D341Med (cell line): ENCODE measurements at regions not wholly inside any gene's neighbourhood (a gene's known extent, or its start where the extent isn't known, plus 50 kb on each side); places are given as distances from the start of the nearest gene placed in this dataset.

Experiments
- DNase-seq: peaks from one replicate; pipeline ENCODE4 v3.0.0; 2012; ENCODE audit warnings: low spot score

DNA sequence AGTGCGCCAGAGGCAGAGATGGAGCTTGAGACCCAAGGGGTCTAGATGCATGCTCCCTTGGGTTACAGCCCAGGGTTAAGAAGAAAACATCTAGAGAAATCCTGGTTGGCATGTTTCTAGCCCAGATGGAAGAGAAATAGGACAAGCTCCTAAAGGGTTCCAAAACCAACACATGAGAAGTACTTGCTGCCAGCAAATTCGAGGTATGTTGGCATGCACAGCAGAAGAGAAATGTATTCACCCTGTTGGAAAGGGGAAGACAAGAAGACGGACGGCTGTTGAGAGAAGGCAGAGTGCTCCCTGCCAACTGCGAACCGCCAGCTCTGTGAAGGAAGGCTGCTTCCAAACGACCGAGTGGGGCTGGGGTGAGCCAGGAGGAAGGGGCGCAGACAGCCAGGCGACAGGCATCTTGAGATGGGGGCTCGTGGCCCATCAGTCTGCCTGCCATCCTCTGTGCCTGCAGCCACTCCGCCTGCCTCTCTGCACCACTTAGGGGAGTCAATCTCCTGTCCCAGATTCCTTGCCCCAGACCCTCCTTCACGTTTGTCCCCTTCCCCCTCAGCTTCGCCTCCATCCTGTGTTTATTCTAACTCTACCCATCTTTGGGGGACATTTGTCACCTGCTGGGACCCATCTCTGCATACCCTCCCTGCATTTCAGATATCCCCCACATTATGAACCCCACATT, 249.2 kb downstream of the CDC5L start:
- no peak for DNase-seq

DNA sequence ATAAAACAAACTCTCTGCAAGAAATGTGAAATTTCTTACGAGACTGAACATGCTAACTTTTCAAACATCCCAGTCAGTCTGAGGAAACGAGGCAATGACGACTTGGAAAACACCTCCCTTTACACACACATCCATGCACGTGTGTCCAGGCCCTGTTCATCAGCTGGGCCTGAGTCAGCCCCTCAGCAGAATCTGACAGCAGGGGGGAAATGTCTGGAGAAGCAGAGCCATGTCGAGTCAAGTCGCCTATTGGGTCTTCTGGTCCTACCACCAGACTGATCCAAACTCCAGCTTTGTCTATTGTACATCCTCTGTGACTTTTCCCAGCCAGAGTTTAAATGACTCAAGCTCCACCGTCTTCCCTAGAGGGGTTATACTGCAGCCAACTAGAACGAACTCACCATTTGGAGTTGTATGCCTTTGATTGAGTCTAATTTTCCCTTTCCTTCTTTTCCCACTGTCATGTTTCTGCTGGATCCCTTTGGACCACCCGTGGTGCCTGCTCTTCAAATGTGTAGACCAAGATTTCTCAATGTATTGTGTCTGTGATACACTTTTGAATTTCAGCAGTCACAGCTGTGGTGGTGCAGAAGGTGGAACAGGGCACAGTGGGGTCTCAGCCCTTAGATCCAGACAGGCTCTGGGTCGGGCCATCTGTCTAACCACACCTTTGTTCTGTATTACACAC, 254.0 kb downstream of the CDC5L start:
- DNase-seq, result no peak

DNA sequence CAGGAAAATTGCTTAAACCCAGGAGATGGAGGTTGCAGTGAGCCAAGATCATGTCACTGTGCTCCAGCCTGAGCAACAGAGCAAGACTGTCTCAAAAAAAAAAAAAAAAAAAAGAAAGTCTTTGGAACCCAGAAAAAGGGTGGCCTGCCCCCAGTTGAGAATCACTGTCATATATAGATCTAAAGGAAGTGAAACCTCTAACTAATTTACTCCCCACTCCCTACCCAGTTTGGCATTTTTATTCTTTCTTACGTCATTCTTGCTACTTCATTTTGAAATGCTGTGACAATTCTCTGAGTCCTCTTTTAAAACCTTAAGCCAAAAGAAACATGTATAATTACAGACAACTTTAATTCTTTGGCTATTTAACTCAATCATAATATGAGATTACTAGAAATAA, 254.8 kb downstream of the CDC5L start:
- no peak for DNase-seq

DNA sequence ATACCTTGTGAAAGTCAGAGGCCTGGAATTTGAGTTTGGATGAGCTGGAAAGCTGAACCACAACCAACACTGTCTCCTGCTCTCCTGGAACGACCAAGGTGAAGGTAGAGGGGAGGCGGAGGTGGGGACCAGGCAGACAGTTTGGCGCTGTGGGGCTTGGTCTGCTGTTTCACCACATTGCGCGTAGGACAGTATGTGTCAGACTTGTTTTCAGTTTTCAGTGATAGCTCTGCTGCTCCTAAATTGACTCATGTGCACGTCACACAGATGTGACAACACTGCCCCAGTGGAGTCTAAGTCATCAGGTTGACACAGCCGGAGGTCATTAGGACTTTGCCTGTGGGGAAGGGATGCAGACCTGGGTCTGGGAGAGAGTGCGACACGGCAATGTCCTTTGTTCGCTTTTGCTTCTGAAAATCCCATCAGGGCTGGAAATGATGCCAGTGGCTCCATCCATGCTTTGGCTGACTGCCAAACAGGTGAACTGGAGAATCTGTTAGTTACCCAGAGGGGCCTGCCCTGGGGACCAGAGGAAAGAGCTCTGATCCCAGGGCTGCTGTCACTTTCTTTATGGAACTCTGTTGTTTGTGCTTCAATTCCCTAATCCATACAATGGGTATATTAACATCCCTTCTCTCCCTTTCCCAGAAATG, 255.5 kb downstream of the CDC5L start:
- no peak for DNase-seq

DNA sequence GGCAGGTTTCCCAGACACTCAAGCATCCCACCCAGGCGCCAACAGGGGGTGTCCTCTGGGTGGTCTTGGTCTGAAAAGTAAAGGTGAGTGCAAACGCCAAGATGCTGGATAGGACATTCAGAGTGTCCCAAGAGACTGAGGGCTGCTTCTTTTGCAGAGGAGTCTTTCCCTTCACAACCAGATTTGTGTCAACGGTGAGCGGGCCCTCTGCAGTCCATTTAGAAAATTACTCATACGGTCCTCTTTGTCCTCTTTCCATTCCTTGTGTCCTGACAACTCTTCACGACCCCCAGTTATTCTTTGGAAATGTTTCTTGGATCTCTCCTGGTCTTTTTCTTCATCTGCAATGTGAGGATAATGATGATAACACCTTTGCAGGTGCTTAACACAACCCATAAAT, 257.8 kb downstream of the CDC5L start:
- no peak for DNase-seq

DNA sequence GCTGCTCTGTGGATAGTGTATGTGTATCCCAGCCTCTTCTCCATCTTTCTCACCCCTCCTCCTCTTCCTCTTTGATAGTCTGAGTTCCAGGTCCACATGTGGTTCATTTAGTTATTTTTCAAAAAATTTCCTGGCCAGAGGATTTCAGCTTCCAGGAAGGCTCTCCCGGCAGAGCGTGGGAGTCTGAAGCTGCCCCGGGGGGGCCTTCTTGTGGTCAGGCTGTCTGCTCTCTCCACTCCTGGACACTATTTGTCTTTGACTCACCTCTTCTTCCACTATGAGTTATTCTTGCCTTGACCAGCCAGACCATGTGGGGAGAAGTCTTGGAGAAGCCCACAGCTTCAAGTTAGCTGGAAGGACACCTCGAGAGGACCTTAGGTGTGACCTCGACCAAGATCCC, 258.8 kb downstream of the CDC5L start:
- no peak for DNase-seq

DNA sequence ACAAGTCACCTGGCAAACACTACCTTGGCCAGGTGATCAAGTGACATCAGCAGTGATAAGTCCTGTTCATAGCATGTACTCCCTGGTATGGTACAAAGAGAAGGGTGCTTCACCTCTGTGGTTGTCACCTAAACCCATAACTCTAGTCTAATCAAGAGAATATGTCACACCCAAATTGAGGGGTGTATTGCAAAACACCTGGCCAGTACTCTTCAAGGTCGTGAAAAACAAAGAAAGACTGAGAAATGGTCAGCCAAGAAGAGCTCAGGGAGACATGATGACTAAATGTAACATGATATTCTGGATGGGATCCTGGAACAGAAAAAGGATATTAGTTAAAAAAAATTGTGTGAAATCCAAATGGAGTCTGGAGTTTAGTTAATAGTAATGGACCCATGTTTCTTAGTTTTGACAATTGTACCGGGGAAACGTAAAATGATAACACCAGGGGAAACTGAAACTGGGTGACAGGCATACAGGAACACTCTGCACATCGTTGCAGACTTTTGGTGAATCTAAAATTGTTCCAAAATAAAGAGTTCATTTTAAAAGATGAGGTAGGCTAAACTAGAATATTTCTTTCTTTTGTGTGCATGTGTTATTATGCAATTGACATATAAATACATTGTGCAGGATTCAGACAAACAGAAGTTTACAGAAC, 262.0 kb downstream of the CDC5L start:
- DNase-seq, result no peak

DNA sequence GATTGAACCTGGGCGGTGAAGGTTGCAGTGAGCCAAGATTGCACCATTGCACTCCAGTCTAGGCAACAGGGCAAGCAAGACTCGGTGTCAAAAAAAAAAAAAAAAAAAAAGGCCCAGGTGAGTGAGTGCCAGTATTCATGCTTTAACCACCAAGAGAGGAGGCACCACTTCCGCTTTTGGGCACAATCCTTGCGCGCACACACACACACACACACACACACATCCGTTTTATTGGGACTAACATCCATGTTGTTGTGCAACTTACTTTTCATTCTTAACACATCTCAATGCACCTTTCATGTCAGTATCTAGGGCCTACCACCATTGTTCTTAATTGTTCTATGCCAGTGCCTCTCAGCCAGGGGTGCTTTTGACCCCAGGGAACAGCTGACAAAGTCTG, 263.0 kb downstream of the CDC5L start:
- DNase-seq, result no peak

DNA sequence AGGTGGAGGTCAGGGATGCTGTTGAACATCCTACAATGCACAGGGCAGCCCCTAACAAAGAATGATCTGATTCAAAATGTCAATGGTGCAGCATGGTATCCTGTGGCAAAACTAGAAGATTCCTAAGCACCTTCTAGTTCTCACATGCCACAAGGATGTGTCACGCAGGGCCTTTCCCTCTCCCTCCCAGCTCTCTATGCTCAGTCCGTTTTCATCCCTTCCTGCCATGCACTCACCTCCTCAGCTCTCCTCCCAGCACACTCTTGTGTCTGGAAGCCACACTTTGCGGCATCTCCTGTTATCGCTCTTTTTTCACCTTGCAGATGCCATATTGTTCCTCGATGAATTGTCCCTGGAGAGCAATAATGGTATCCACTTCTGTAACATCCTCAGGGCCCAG, 263.4 kb downstream of the CDC5L start:
- no peak for DNase-seq

DNA sequence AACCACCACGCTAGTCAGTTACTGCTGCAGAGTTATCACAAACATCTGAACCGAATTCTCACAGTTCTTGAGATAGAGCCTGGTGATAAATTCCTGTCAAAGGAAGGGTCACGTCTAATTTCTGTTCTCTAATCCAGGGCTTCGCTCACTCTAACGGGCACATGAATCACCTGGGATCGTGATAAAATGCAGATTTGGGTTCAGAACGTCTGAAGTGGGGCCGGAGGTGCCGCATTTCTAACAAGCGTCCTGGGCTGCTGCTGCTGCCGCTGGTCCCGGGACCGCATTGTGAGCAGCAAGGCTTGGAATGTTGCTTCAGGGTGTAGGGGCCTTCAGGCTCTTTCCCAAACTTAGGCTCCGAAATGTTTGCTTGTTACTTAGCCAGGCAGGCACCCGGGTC, 264.1 kb downstream of the CDC5L start:
- DNase-seq, result no peak

DNA sequence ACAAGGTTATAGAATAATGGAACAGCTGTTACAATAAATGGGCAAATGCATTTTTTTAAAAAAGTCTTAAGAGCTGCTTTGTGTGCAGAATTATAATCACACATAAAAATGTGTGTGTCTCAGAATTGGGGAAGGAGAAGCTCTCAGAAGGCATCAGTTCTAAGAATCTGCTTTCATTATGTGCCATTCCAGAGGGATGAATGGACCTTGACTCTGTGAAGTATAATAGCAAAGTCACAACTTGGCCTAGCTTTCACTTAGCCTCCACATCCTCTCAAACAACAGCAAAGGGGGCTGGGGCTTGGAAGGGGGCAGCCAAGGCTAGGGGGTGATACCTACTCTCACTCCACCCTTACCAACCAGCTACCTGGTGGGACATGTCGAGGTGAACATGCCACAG, 265.0 kb downstream of the CDC5L start:
- no peak for DNase-seq

DNA sequence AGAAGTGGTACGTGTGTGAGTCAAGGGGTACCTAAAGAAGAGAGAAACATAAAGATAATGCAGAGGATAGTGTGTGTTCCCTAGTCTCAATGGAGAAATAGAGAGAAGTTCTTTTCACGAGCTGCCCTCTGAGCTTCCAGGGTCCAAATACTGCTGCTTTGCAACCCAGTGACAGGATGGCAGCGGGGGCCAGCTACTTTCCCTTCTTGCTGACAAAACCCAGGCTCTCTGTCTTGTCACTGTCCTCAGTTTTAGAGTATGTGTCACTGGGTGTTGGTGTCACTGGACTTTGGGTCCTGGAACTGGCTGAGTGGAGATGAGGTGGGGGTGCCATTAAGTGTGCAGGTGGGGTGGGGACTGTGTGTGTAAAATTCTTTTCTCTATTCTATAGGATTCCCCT, 265.6 kb downstream of the CDC5L start:
- no peak for DNase-seq

DNA sequence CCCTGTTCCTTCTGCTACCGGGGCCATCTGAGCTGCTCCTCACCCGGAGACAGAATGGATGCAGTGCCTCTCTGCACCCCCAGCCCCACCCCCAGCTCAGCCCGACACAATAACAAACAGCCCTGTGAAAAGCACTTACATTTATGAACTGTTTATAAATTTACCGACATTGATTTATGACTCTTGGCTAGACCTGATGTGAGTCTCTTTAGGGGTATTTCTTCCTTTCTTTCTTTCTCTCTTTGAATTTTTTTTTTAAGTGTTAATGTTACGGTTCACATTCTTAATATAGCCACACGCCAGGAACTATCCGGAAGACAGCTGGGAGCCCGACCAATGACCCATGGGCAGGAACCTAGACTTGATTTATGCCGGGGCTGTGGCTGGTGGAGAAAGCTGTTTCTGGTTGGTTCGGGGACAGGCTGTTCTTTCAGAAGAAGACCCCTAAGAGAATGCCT, 266.3 kb downstream of the CDC5L start:
- no peak for DNase-seq

DNA sequence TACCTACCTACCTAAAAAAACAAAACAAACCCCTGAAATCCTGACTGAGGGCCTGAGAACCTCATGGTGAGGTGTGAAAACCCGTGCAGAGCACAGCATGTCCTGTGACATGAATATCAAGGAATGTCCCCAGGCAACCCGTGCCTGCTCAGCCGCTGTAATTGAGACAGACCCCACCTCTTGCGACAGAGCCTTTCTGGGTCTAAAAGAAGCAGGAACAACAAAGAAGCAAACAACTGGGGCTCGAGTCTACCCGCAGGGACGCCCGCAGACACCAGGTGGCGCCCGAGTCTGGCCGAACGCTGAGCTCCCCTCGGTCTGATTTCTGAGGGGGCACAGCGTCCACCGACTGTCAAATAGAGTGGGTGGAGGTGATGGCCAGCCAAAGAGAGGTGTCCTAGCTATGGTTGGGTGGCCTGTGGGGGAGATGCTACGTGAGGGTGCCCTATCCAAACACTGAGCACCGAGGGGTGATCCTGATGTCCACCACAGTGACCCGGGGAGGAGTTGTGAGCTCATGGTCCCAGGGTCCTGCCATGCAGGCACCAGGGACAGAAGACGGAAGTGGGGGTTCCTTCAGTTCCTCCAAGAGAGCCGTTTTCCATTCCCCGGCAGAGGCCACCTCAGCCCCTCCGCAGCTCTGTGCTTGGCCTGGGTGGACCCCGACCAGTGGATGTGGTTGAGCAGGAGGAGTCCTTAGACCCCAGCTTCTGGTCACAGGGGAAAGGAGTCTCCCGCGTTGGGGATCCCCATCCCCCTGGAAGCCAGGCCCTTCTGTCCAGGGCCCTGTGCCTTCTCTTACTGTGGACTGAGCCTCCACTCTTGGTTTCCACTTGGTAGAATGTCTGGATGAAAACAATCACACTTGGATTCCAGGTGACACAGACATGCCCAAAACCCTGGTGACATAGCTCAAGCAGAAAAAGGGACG, 268.2 kb downstream of the CDC5L start:
- DNase-seq, result peak; percentile 85

DNA sequence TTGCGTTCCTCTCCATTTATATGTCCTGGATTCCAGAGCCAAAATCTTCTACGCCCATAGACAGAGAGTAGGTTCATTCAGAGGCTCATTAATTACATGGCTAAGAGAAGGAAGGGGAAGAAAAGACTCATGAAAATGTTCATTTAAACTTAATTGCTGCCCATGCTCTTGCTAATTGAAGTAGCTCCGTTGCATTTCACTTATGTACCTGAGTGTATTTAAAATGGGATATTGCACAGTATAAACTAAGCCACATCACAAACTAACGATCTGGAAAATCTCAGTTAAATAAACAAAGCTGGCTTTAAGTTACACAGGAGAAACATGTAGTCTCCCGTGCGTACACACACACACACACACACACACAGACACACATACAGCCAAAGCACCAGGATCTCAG, 269.2 kb downstream of the CDC5L start:
- no peak for DNase-seq

DNA sequence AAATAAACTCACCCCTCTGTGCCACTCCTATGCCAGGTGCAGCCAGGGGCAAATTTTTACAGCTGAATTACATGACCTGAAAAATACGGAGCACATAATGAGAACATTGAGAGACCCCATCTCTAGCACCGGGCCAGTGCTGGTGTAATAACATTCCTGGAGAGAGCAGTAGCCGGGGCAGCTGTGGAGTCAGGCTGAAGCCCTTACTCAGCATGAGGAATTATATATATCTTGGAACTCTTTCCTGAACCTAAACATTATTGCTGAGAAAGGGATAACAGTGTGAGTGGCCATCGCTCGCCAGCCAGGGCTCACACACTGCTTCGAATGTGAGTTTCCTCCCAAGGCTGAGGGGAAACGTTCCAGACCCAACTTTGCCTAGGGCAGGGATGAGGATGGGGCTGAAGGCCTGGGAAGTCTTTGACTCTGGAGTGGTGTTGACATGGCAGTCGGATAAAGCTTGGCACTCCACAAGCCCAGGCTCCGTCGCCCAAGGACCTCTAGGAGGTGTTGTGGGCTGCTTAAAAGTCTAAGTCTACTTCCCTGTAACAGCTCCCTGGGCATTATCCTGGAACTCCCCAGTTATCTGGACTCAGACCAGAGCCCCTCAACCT, 269.8 kb downstream of the CDC5L start:
- no peak for DNase-seq

DNA sequence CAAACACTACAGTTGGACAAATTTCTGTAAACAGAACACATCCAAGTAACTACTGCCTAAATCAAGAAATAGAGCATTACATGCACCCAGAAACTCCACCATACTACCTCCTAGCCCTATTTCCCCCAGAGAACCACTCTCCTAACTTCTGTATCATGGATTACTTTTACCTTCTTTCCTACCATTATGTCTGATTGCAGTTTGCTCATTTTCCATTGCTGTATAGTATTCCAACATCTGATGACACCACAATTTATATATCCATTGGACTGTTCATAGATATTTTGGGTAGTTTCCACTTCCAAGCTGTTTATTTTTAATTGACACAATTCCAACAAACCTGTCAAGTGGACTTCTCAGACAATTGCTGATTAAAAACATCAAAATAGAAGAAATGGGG, 271.1 kb downstream of the CDC5L start:
- DNase-seq, result no peak

DNA sequence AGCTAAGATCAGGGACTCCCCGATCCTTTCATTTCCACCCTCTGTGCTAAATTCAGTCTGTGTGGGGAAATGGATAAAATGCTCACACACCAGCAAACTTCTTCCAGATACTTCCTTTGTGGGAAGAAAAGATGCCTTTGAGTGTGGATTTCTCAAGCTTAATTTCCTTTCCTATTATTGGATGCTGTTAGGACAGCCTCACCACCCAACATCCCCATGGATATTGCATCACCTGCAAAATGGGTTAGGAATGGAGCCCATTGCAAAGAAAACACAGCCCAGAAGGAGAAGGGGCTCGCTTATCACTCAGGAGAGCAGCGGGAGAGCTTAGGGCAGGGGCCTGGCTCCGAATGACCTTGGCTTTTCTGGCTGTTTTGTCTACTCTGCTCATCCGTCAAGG, 272.2 kb downstream of the CDC5L start:
- no peak for DNase-seq

DNA sequence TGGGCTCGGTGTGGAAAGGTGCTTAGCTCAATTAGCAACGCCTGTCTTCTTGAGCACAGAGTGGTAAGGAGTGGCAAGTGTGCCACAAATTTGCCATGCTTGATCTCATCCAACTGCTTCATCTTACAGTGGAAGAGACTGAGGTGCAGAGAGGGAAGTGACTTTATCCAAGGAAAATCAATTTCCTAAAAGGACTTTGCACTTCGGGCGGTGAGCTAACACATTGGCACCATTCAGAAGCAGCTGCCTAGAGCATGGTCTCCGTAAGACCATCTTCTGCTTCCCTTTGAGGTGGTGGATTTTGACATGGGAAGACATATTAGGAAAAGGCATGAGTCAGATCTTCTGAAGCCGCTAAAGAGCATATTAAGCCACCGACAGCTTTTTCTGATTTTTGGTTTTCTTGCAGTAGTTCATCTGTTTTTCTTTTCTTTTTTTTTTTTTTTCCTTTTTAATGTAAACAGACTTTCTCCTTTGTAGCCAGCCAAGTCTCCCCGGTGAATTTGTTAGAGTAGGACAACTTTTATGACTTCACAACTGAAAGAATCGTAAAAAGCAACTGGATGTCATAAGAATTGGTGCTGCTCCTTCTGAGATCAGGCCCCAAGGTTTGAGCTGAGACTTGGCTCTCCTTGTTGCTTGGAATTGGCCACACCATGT, 273.2 kb downstream of the CDC5L start:
- no peak for DNase-seq

DNA sequence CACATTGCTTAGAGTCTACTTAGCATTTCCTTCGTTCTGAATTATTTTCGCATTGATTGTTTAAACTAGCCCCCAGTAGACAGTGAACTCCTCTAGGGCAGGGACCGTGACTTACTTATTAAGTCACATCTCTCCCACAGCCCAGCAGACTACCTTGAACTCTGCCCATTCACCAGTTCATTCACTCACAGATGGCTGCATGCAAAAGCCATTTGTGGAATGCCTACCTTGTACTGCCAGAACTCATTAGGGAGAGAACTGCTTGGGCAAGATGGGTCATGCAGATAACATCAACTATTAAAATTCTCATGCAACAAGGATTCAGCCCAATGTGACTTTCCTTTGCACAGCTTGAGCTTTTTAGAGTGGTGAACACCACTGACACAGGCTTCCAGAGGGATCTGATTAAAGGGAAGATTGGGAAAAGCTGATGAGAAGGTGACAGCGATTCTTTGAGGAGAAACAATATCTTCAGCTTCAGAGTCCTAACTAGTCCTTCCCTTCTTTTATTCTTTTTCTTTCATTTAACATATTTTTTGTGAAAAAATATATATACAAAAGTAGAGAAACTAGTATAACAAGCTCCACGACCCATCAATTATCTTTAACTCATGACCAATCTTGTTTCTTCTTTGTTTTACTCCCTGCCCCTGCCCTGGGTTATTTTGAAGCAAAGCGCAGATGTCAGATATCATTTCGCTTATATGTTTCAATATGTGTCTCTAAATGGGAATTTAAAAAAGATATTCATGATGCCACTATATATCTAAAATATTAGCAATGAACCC, 273.9 kb downstream of the CDC5L start:
- DNase-seq, result no peak
